ENCODE measurements at regions not wholly inside any gene's neighbourhood (a gene's known extent, or its start where the extent isn't known, plus 50 kb on each side); places are given as distances from the start of the nearest gene placed in this dataset.

- TF ChIP-seq CTCF (IDR thresholded peaks at IDR 0.05), result no peak
- TF ChIP-seq RCOR1 (IDR thresholded peaks at IDR 0.05; ENCODE audit: low read depth, low read length), result no peak
- TF ChIP-seq HOXA7 (CRISPR knock-in tag; IDR thresholded peaks at IDR 0.05), result no peak
- no peak for TF ChIP-seq JUNB (IDR thresholded peaks at IDR 0.05)
- no peak for TF ChIP-seq PHF8 (IDR thresholded peaks at IDR 0.05; ENCODE audit: borderline replicate concordance, low read depth)
- no peak for TF ChIP-seq MYC (IDR thresholded peaks at IDR 0.05; ENCODE audit: borderline replicate concordance, low read length)
- TF ChIP-seq POLR2A (IDR thresholded peaks at IDR 0.05; ENCODE audit: low read length), result no peak
Observed at GRCh38 chr10:61120805-61121204, 176.8 kb upstream of the RHOBTB1 start.

Data from A549 (cell line).